ENCODE measurements at regions not wholly inside any gene's neighbourhood (a gene's known extent, or its start where the extent isn't known, plus 50 kb on each side); places are given as distances from the start of the nearest gene placed in this dataset.
"Not testable (repeated sequence)": the region's sequence is repeated elsewhere in the genome, so short reads cannot be mapped to it uniquely, and the experiment has no call there.

DNA sequence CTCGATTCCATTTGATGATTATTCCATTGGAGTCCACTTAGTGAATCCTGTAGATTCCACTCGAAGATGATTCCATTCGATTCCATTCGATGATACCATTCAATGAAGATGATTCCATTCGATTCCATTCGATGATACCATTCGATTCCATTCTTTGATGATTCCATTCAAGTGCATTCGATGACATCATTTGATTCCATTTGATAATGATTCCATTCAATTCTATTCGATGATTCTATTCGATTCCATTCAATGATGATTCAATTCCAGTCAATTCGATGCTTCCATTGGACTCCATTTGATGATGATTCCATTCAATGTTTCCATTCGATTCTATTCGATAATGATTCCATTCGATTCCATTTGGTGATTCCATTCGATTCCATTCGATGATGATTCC lies 1150.0 kb downstream of the TP53TG3F start:
- H3K4me3 ChIP-seq (ENCODE audit: low read length); intact Hi-C loops (cut with micrococcal nuclease); DNase-seq; H3K27me3 Mint-ChIP-seq (ENCODE audit: low read depth in 2 of 2); H3K36me3 ChIP-seq (ENCODE audit: control insufficient read depth, insufficient read depth, low read length); H3K4me3 Mint-ChIP-seq; H3K4me1 ChIP-seq (ENCODE audit: control insufficient read depth, insufficient read depth, low read length); H3K27ac Mint-ChIP-seq; H3K9me3 ChIP-seq (ENCODE audit: control insufficient read depth, insufficient read depth, low read length); H3K27me3 ChIP-seq (ENCODE audit: control insufficient read depth, insufficient read depth, low read length); H3K27ac ChIP-seq (ENCODE audit: low read length); ATAC-seq; H3K4me1 Mint-ChIP-seq: not testable (repeated sequence)
- H3K36me3 Mint-ChIP-seq = peaks cover 56% of the 10 kb centered on the region
- peaks cover 16 to 39% of the 10 kb centered on the region in 2 donors for H3K9me3 Mint-ChIP-seq
- 86% methylated on average over 16 of the region's 16 CpGs for WGBS (ENCODE audit: insufficient coverage)
